IMR-90 (cell line): ENCODE measurements at regions not wholly inside any gene's neighbourhood (a gene's known extent, or its start where the extent isn't known, plus 50 kb on each side); places are given as distances from the start of the nearest gene placed in this dataset.

Experiments
- ATAC-seq: fragments of 200-7000 bp; cut with Tn5 transposase; 2 replicates; pipeline ENCODE4 v1.9.1; 2020; ENCODE audit warnings: low read depth, mild to moderate bottlenecking, moderate library complexity
- BruUV-seq: library from RNA; stranded (reverse); fragments of 400-500 nt; replicated peaks from 2 replicates; lab custom pipeline; 2021; lab: Mats Ljungman, UMichigan
- CTCF ChIA-PET: fragments of 300-600 bp; formaldehyde crosslinking; extraction: SDS; loops from one replicate; lab custom pipeline; 2021; ENCODE audit warnings: antibody characterized with exemption; lab: Yijun Ruan, JAX
- POLR2A ChIA-PET: fragments of 300-600 bp; sonication (Branson Sonifier 250); formaldehyde crosslinking; loops from one replicate; lab custom pipeline; 2022; ENCODE audit warnings: antibody characterized with exemption; ENCODE audit not compliant: unreplicated experiment; lab: Charles Lee
- DNase-seq: peaks from one replicate; pipeline ENCODE4 v3.0.0; 2013
- H2AFZ ChIP-seq: replicated peaks from 2 replicates; pipeline ENCODE3; 2013; ENCODE audit warnings: low read length, mild to moderate bottlenecking; ENCODE audit not compliant: poor library complexity
- H2AK5ac ChIP-seq: 2 replicates; pipeline ENCODE4 v1.6.1; 2013; ENCODE audit warnings: low read depth, low read length, inconsistent platforms
- H2AK9ac ChIP-seq: replicated peaks from 2 replicates; pipeline ENCODE3; 2013; ENCODE audit warnings: mild to moderate bottlenecking, low read depth, low read length, moderate library complexity; ENCODE audit not compliant: poor library complexity
- H2BK120ac ChIP-seq: 2 replicates; pipeline ENCODE4 v1.6.1; 2013; ENCODE audit warnings: low read depth, low read length, inconsistent platforms
- H2BK15ac ChIP-seq: 3 replicates; pipeline ENCODE4 v1.6.1; 2013; ENCODE audit warnings: low read depth, low read length, inconsistent platforms
- H2BK20ac ChIP-seq: 2 replicates; pipeline ENCODE4 v1.6.1; 2013; ENCODE audit warnings: low read depth, mild to moderate bottlenecking, inconsistent platforms, low read length, moderate library complexity
- H2BK5ac ChIP-seq: 2 replicates; pipeline ENCODE4 v1.6.1; 2013; ENCODE audit warnings: mild to moderate bottlenecking, low read depth, low read length, inconsistent platforms; ENCODE audit not compliant: poor library complexity, severe bottlenecking
- H3K14ac ChIP-seq: replicated peaks from 2 replicates; pipeline ENCODE4 v1.6.1; 2013; ENCODE audit warnings: low read depth, low read length, inconsistent platforms
- H3K18ac ChIP-seq: 2 replicates; pipeline ENCODE4 v1.6.1; 2013; ENCODE audit warnings: low read depth, low read length, control low read depth
- H3K23ac ChIP-seq: 2 replicates; pipeline ENCODE4 v1.6.1; 2013; ENCODE audit warnings: low read depth, low read length, inconsistent platforms
- H3K27ac ChIP-seq: 2 replicates; pipeline ENCODE4 v1.5.1; 2013; ENCODE audit warnings: mild to moderate bottlenecking, control low read depth, low read length; ENCODE audit not compliant: insufficient read depth
- H3K27me3 ChIP-seq: 2 replicates; pipeline ENCODE4 v1.6.1; 2013; ENCODE audit warnings: low read length; ENCODE audit not compliant: control insufficient read depth, insufficient read depth
- H3K36me3 ChIP-seq: 2 replicates; pipeline ENCODE4 v1.6.1; 2013; ENCODE audit warnings: low read length, mixed read lengths; ENCODE audit not compliant: control insufficient read depth, insufficient read depth
- H3K4ac ChIP-seq: 2 replicates; pipeline ENCODE4 v1.6.1; 2013; ENCODE audit warnings: low read depth, low read length, inconsistent platforms
- H3K4me1 ChIP-seq: 2 replicates; pipeline ENCODE4 v1.6.1; 2013; ENCODE audit warnings: low read length, mixed read lengths; ENCODE audit not compliant: control insufficient read depth, insufficient read depth
- H3K4me2 ChIP-seq: 2 replicates; pipeline ENCODE4 v1.6.1; 2013; ENCODE audit warnings: low read depth, mild to moderate bottlenecking, control low read depth, low read length, moderate library complexity
- H3K4me3 ChIP-seq: 2 replicates; pipeline ENCODE4 v1.5.1; 2013; ENCODE audit warnings: low read depth, mild to moderate bottlenecking, control low read depth, low read length, moderate library complexity; ENCODE audit not compliant: insufficient read depth
- H3K56ac ChIP-seq: 2 replicates; pipeline ENCODE4 v1.6.1; 2013; ENCODE audit warnings: low read length, inconsistent platforms; ENCODE audit not compliant: insufficient read depth; ENCODE audit errors: extremely low read depth
- H3K79me1 ChIP-seq, 2 experiments: 2 replicates each; pipeline ENCODE4 v1.6.1; 2013; ENCODE audit warnings: low read length in 2 of 2, inconsistent platforms in 1 of 2, low read depth in 1 of 2
- H3K9ac ChIP-seq: 2 replicates; pipeline ENCODE4 v1.6.1; 2013; ENCODE audit warnings: low read depth, low read length, control low read depth
- H3K9me1 ChIP-seq: 2 replicates; pipeline ENCODE4 v1.6.1; 2013; ENCODE audit warnings: low read length, inconsistent platforms; ENCODE audit not compliant: insufficient read depth
- H3K9me3 ChIP-seq: 2 replicates; pipeline ENCODE4 v1.6.1; 2013; ENCODE audit warnings: low read length; ENCODE audit not compliant: control insufficient read depth, insufficient read depth
- H4K20me1 ChIP-seq: 2 replicates; pipeline ENCODE4 v1.6.1; 2013; ENCODE audit warnings: low read length, inconsistent platforms; ENCODE audit not compliant: insufficient read depth
- H4K5ac ChIP-seq: 2 replicates; pipeline ENCODE4 v1.6.1; 2013; ENCODE audit warnings: mild to moderate bottlenecking, low read depth, low read length, control low read depth
- H4K8ac ChIP-seq, 2 experiments: 2 replicates each; pipeline ENCODE4 v1.6.1; 2013; ENCODE audit warnings: low read depth in 2 of 2, low read length in 2 of 2, control low read depth in 1 of 2, inconsistent platforms in 1 of 2
- H4K91ac ChIP-seq: 2 replicates; pipeline ENCODE4 v1.6.1; 2013; ENCODE audit warnings: low read depth, low read length, inconsistent platforms; ENCODE audit not compliant: insufficient read depth
- BHLHE40 ChIP-seq: fragments of 150-350 bp; IDR thresholded peaks from 2 replicates; pipeline ENCODE4 v1.6.1; 2016; ENCODE audit warnings: mild to moderate bottlenecking, low read depth, low read length
- CEBPB ChIP-seq: IDR thresholded peaks from 2 replicates; pipeline ENCODE4 v1.6.1; 2012; ENCODE audit warnings: low read depth, low read length, improper control_type of control experiment
- CHD1 ChIP-seq: IDR thresholded peaks from 2 replicates; pipeline ENCODE4 v1.6.1; 2012; ENCODE audit warnings: low read depth, low read length, improper control_type of control experiment
- MAFK ChIP-seq: IDR thresholded peaks from 2 replicates; pipeline ENCODE4 v1.6.1; 2012; ENCODE audit warnings: low read depth, low read length, improper control_type of control experiment
- MAZ ChIP-seq: IDR thresholded peaks from 2 replicates; pipeline ENCODE4 v1.6.1; 2012; ENCODE audit warnings: low read depth, mild to moderate bottlenecking, low read length, improper control_type of control experiment, moderate library complexity, borderline replicate concordance
- NFE2L2 ChIP-seq: fragments of 150-350 bp; IDR thresholded peaks from 2 replicates; pipeline ENCODE4 v1.6.1; 2016; ENCODE audit warnings: low read depth, mild to moderate bottlenecking, low read length
- RAD21 ChIP-seq: IDR thresholded peaks from 2 replicates; pipeline ENCODE4 v1.6.1; 2012; ENCODE audit warnings: low read length, improper control_type of control experiment
- RFX5 ChIP-seq: IDR thresholded peaks from 2 replicates; pipeline ENCODE4 v1.8.0; 2012; ENCODE audit warnings: low read depth, mild to moderate bottlenecking, low read length, moderate library complexity
- SMC3 ChIP-seq: fragments of 150-350 bp; IDR thresholded peaks from 2 replicates; pipeline ENCODE4 v1.6.1; 2016; ENCODE audit warnings: low read depth, mild to moderate bottlenecking, antibody characterized with exemption, low read length, moderate library complexity
- WGBS, 2 experiments: methylation state at CpG; one replicate each; pipeline versions ENCODE4 v1.1.5 to v1.1.7; 2013; ENCODE audit warnings: missing lambda C conversion rate in 2 of 2; ENCODE audit not compliant: insufficient read length in 1 of 2; ENCODE audit errors: extremely low coverage in 2 of 2; 5-methylcytosine and 5-hydroxymethylcytosine counted together
- dilution Hi-C: fragments of 300-500 bp; cut with HindIII; formaldehyde crosslinking; loops from one replicate; pipeline ENCODE4 v1.14.3; 2018; ENCODE audit warnings: low sequenced_read_pairs; ENCODE audit not compliant: unreplicated experiment
- in situ Hi-C: fragments of 300-500 bp; cut with MboI; formaldehyde crosslinking; loops from 3 replicates; pipeline ENCODE4 v1.14.3; 2019; ENCODE audit warnings: low sequenced_read_pairs, inconsistent platforms, mixed read lengths
- intact Hi-C: fragments of 100-400 bp; cut with micrococcal nuclease; formaldehyde crosslinking; loops from 2 replicates; pipeline ENCODE4 v1.10.0; 2022
- TF ChIP-seq, protein P1 (sequence below): fragments of 150-350 bp; IDR thresholded peaks from 2 replicates; pipeline ENCODE4 v1.6.1; 2016; ENCODE audit warnings: low read depth, mild to moderate bottlenecking, low read length, moderate library complexity, borderline replicate concordance
- TF ChIP-seq, protein P2 (sequence below): conservative IDR thresholded peaks from 2 replicates; pipeline ENCODE4 v1.5.1; 2012; ENCODE audit warnings: mild to moderate bottlenecking, low read depth, low read length, improper control_type of control experiment

DNA sequence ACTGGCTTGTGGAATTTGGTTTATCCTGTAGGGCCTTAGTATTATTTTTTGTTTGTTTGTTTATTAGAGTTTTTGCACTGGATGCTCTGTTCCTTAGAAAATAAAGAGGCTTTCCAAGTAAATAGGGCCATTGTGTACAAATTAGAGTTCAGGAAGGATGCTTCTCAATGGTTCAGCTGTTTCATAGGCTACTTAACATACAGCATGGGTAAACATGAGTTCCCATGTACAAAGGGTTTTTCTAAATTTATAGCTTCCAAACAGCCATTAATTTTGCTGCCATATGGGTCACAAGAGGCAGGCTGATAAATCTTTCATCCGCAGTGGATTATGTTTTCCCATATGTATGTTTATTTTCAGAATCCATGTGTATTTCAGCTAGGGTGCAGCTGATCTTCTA, 121.6 kb upstream of the WDR11 start:
- no peak overlapping the region for H2AK9ac ChIP-seq
- no peaks in the 10 kb centered on the region for H3K36me3 ChIP-seq
- TF ChIP-seq CEBPB (no peak), CHD1 (no peak), NFE2L2 (no peak), BHLHE40 (no peak), MAFK (no peak), RFX5 (no peak), RAD21 (no peak), SMC3 (no peak), MAZ (no peak)
- TF ChIP-seq, protein P1, sequence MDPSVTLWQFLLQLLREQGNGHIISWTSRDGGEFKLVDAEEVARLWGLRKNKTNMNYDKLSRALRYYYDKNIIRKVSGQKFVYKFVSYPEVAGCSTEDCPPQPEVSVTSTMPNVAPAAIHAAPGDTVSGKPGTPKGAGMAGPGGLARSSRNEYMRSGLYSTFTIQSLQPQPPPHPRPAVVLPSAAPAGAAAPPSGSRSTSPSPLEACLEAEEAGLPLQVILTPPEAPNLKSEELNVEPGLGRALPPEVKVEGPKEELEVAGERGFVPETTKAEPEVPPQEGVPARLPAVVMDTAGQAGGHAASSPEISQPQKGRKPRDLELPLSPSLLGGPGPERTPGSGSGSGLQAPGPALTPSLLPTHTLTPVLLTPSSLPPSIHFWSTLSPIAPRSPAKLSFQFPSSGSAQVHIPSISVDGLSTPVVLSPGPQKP: no peak
- TF ChIP-seq, protein P2, sequence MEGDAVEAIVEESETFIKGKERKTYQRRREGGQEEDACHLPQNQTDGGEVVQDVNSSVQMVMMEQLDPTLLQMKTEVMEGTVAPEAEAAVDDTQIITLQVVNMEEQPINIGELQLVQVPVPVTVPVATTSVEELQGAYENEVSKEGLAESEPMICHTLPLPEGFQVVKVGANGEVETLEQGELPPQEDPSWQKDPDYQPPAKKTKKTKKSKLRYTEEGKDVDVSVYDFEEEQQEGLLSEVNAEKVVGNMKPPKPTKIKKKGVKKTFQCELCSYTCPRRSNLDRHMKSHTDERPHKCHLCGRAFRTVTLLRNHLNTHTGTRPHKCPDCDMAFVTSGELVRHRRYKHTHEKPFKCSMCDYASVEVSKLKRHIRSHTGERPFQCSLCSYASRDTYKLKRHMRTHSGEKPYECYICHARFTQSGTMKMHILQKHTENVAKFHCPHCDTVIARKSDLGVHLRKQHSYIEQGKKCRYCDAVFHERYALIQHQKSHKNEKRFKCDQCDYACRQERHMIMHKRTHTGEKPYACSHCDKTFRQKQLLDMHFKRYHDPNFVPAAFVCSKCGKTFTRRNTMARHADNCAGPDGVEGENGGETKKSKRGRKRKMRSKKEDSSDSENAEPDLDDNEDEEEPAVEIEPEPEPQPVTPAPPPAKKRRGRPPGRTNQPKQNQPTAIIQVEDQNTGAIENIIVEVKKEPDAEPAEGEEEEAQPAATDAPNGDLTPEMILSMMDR: no peak
- H3K18ac ChIP-seq: no peak overlapping the region
- no peak overlapping the region for H2BK15ac ChIP-seq
- H4K20me1 ChIP-seq: no peaks in the 10 kb centered on the region
- ATAC-seq (no peak), DNase-seq (no peak)
- no peak overlapping the region for H3K56ac ChIP-seq
- H3K4me2 ChIP-seq: no peak overlapping the region
- no CpG with 5 or more reads among the region's 1 CpG for WGBS, 2 experiments
- no peak overlapping the region for H3K9ac ChIP-seq
- dilution Hi-C loops: no loop called here
- H4K91ac ChIP-seq: no peak overlapping the region
- H3K27me3 ChIP-seq: no peaks in the 10 kb centered on the region
- H3K4ac ChIP-seq: no peak overlapping the region
- no peak overlapping the region for H2AK5ac ChIP-seq
- no peaks in the 10 kb centered on the region for H3K79me1 ChIP-seq
- BruUV-seq: no TSS peak
- H3K4me1 ChIP-seq: no peaks in the 10 kb centered on the region
- H2BK5ac ChIP-seq: no peak overlapping the region
- in situ Hi-C loops: no loop called here
- POLR2A ChIA-PET: no interaction called here
- H4K5ac ChIP-seq: no peak overlapping the region
- H2AFZ ChIP-seq: no peak overlapping the region
- H2BK120ac ChIP-seq: no peak overlapping the region
- no peak overlapping the region for H3K14ac ChIP-seq
- no peak overlapping the region for H3K4me3 ChIP-seq
- no peak overlapping the region for H3K27ac ChIP-seq
- intact Hi-C loops: no loop called here
- no peaks in the 10 kb centered on the region for H3K9me1 ChIP-seq
- no peak overlapping the region for H4K8ac ChIP-seq
- no peak overlapping the region for H2BK20ac ChIP-seq
- no peak overlapping the region for H3K23ac ChIP-seq
- H3K9me3 ChIP-seq: no peaks in the 10 kb centered on the region
- CTCF ChIA-PET: no interaction called here
